ENCODE measurements at regions not wholly inside any gene's neighbourhood (a gene's known extent, or its start where the extent isn't known, plus 50 kb on each side); places are given as distances from the start of the nearest gene placed in this dataset.

DNA sequence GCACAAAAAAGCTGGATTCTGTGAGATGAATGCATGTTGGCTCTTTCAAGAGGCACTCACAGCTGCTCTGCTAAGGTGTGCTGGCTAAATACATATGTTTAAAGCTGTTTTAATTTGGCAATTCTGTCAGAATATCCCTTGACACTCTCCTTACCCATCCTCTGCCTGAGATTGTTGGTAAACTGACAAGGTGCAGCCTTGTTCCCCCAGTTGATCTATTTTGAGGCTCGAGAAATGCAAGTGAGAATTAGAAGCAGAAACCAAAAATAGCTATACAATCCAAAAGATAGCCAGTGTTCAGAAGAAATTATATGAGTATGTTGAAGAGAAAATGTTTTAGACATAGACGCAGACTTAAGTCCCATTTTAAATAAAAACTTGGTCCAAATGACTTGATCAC lies 971.7 kb upstream of the GYPC start:
- TF ChIP-seq, protein P1, sequence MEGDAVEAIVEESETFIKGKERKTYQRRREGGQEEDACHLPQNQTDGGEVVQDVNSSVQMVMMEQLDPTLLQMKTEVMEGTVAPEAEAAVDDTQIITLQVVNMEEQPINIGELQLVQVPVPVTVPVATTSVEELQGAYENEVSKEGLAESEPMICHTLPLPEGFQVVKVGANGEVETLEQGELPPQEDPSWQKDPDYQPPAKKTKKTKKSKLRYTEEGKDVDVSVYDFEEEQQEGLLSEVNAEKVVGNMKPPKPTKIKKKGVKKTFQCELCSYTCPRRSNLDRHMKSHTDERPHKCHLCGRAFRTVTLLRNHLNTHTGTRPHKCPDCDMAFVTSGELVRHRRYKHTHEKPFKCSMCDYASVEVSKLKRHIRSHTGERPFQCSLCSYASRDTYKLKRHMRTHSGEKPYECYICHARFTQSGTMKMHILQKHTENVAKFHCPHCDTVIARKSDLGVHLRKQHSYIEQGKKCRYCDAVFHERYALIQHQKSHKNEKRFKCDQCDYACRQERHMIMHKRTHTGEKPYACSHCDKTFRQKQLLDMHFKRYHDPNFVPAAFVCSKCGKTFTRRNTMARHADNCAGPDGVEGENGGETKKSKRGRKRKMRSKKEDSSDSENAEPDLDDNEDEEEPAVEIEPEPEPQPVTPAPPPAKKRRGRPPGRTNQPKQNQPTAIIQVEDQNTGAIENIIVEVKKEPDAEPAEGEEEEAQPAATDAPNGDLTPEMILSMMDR (IDR thresholded peaks at IDR 0.05; ENCODE audit: insufficient read depth, low read depth, low read length, missing control alignments) = no peak
- H3K4me3 ChIP-seq (ENCODE audit: low read depth, low read length) = no peak overlapping the region
- peak; percentile 58 for DNase-seq (ENCODE audit: low read depth)

DNA sequence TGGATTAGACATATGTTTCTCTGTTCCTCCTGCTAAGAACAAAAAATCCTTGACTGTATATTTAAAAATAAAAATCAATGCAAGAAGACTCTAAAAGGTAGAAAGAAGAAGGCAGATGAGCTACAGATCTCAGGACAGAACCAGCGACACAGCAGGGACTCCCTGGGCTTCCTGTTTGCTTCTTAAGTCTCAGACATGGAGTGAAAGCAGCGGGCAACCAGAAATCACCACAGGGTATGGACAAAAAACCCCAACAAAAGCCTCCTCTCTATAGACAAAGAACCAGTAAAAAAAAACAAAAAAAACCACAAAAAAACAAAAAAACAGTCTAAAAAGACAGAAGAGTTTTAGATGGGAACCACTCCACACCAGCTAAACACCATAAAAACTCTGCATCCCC lies 971.0 kb upstream of the GYPC start:
- TF ChIP-seq, protein P1 (IDR thresholded peaks at IDR 0.05; ENCODE audit: insufficient read depth, low read depth, low read length, missing control alignments) = no peak
- DNase-seq (ENCODE audit: low read depth) = peak; percentile 70
- no peak overlapping the region for H3K4me3 ChIP-seq (ENCODE audit: low read depth, low read length)

DNA sequence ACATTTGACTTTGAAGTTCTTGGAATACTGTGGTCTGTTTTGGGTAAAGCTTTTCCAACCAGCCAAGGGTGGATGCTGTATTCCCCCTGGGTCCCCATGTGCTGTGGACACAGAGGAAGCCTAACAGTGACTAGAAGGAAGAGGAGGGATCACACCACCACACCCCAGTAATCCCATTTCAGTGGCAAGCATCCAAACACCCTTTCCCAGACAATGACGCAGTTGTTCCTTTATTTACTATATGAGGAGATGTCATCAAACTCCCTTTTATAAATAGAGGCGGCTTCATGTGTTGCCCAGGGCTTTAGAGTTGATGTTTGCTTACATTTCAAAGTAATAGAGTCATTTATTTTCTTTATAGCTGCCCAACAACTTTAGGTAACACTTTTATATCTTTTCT lies 959.4 kb upstream of the GYPC start:
- H3K4me3 ChIP-seq (ENCODE audit: low read depth, low read length) = no peak overlapping the region
- TF ChIP-seq, protein P1 (IDR thresholded peaks at IDR 0.05; ENCODE audit: insufficient read depth, low read depth, low read length, missing control alignments) = no peak
- DNase-seq (ENCODE audit: low read depth) = no peak

DNA sequence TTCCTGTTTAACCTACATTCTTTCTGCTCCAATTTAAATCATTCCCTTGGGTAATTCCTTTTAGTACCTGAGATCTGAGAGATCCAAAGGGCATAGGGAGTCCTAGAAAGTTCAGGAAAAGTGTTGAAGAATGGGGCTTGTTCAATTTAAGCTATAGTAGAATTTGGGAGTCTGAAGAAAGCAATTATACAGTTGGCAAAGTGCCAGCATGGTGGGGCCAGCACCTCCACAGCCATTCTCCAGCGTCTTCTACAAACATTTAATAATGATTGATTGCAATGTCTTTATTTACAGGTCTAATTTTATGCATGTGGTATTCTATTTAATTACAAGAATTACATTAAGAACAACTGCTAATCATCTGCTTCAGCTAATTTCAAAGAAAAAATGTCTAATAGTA lies 957.7 kb upstream of the GYPC start:
- TF ChIP-seq, protein P1 (IDR thresholded peaks at IDR 0.05; ENCODE audit: insufficient read depth, low read depth, low read length, missing control alignments) = no peak
- H3K4me3 ChIP-seq (ENCODE audit: low read depth, low read length) = no peak overlapping the region
- DNase-seq (ENCODE audit: low read depth) = no peak

DNA sequence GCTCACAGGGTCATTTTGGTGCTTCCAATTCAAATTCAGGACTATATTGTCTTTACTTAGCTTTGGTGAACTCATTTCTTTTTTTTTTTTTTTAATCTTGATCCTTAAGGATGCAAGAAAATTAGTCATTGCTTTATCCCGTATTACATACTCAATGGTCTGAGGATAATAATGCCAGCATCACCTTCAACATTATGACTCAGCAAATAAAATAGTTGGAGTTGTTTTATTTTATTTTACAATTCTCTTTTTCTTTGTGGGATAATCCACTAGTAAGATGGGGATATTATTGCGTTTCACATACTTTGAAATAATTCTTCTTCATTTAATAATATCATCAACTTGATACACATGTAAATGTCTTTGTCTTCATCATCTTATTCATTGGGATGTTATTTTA lies 954.9 kb upstream of the GYPC start:
- TF ChIP-seq, protein P1 (IDR thresholded peaks at IDR 0.05; ENCODE audit: insufficient read depth, low read depth, low read length, missing control alignments) = no peak
- H3K4me3 ChIP-seq (ENCODE audit: low read depth, low read length) = no peak overlapping the region
- no peak for DNase-seq (ENCODE audit: low read depth)

DNA sequence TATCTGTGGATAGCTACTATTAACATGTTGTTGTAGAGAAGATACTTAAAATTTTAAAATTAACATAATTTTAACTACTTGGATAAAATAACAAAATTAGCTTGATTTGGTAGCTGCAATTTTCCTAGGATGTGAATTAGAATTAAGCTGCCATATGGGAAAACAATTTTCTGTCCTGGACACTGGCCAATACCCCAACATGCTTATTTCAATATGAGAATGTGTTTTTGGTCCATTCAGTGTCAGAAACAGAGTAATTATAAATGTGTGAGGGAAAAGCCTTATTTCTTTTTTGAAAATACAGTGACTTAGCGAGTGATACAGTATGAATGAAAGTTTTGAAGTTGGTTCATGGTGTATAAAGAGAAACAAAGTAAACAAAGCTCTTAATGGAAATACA lies 948.3 kb upstream of the GYPC start:
- TF ChIP-seq, protein P1 (IDR thresholded peaks at IDR 0.05; ENCODE audit: insufficient read depth, low read depth, low read length, missing control alignments) = no peak
- no peak overlapping the region for H3K4me3 ChIP-seq (ENCODE audit: low read depth, low read length)
- DNase-seq (ENCODE audit: low read depth) = no peak

DNA sequence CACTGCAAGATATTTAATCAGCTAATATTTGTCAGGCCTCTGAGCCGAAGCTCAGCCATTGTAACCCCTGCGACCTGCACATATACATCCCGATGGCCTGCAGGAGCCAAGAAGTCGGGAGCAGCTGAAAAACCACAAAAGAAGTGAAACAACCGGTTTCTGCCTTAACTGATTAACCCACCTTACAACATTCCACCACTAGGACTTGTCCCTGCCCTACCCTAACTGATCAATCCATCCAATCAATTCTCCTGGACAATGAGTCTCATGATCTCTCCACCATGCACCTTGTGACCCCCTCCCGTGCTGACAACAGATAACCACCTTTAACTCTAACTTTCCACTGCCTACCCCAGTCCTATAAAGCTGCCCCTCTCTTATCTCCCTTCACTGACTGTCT lies 945.4 kb upstream of the GYPC start:
- DNase-seq (ENCODE audit: low read depth) = no peak
- TF ChIP-seq, protein P1 (IDR thresholded peaks at IDR 0.05; ENCODE audit: insufficient read depth, low read depth, low read length, missing control alignments) = no peak
- no peak overlapping the region for H3K4me3 ChIP-seq (ENCODE audit: low read depth, low read length)

All from GM12865 (cell line).